Spleen (tissue), 11 donors: ENCODE measurements at regions not wholly inside any gene's neighbourhood (a gene's known extent, or its start where the extent isn't known, plus 50 kb on each side); places are given as distances from the start of the nearest gene placed in this dataset.
A peak's percentile ranks its signal among the peaks of the same experiment; 100 is the strongest.

Experiments used
- DNase-seq: peaks from one replicate; pipeline ENCODE4 v3.0.0-alpha.2; 2020
- H3K27ac ChIP-seq, 8 donors: fragments of 200-600 bp; sonication (generic) in 7 of 8; 1 replicate in 4 of 8; 2 replicates in 4 of 8; pipeline versions ENCODE4 v1.5.0 to v1.8.0; 2016 to 2021; ENCODE audit warnings: inconsistent platforms in 4 of 8, mild to moderate bottlenecking in 4 of 8, moderate library complexity in 1 of 8
- H3K27me3 ChIP-seq, 7 donors: fragments of 200-600 bp; sonication (generic) in 6 of 7; replicated peaks in 1 of 7; 1 replicate in 4 of 7; 2 replicates in 3 of 7; pipeline versions ENCODE4 v1.5.0 to v1.8.0; 2016 to 2021; ENCODE audit warnings: inconsistent platforms in 3 of 7, mild to moderate bottlenecking in 1 of 7
- H3K36me3 ChIP-seq, 6 donors: fragments of 200-600 bp; sonication (generic) in 5 of 6; 1 replicate in 4 of 6; 2 replicates in 2 of 6; pipeline versions ENCODE4 v1.5.0 to v1.8.0; 2016 to 2021; ENCODE audit warnings: inconsistent platforms in 2 of 6
- H3K4me1 ChIP-seq, 6 donors: fragments of 200-600 bp; sonication (generic) in 5 of 6; 1 replicate in 3 of 6; 2 replicates in 3 of 6; pipeline versions ENCODE4 v1.5.0 to v1.8.0; 2016 to 2021; ENCODE audit warnings: inconsistent platforms in 3 of 6
- H3K4me3 ChIP-seq, 8 donors: fragments of 200-600 bp; sonication (generic) in 7 of 8; 1 replicate in 4 of 8; 2 replicates in 4 of 8; pipeline versions ENCODE4 v1.5.0 to v1.8.0; 2016 to 2021; ENCODE audit warnings: inconsistent platforms in 4 of 8, mild to moderate bottlenecking in 4 of 8, moderate library complexity in 2 of 8
- H3K9me3 ChIP-seq, 8 donors: fragments of 200-600 bp; sonication (generic) in 7 of 8; 1 replicate in 4 of 8; 2 replicates in 4 of 8; pipeline versions ENCODE4 v1.5.0 to v1.8.0; 2016 to 2021; ENCODE audit warnings: inconsistent platforms in 4 of 8
- POLR2A ChIP-seq, 3 donors: fragments of 450-650 bp; IDR thresholded peaks; one replicate each; pipeline ENCODE4 v1.5.1; 2017; ENCODE audit warnings: antibody characterized with exemption in 3 of 3, mild to moderate bottlenecking in 1 of 3
- POLR2AphosphoS5 ChIP-seq, 3 donors: sonication (generic); formaldehyde crosslinking; IDR thresholded peaks; one replicate each; pipeline ENCODE4 v1.5.1; 2017; ENCODE audit warnings: antibody characterized with exemption in 3 of 3
- WGBS, 5 donors: extraction: QIAGEN DNeasy Blood & Tissue Kit in 3 of 5; methylation state at CpG; one replicate each; pipeline versions ENCODE4 v1.1.5 to v1.1.7; 2013 to 2018; 5-methylcytosine and 5-hydroxymethylcytosine counted together
- intact Hi-C: fragments of 100-400 bp; cut with DNase I; formaldehyde crosslinking; loops from one replicate; pipeline ENCODE4 v1.15.0; 2023; ENCODE audit warnings: low total_unique reads
- TF ChIP-seq, protein P1 (sequence below), 11 experiments: fragments of 200-600 bp in 7 of 11; fragments of 450-650 bp in 4 of 11; sonication (generic) in 4 of 11; IDR thresholded peaks in 8 of 11; conservative IDR thresholded peaks in 3 of 11; 1 replicate in 7 of 11; 2 replicates in 4 of 11; pipeline versions ENCODE4 v1.4.0 to v1.8.0; 2016 to 2021; ENCODE audit warnings: antibody characterized with exemption in 11 of 11, inconsistent platforms in 4 of 11, mild to moderate bottlenecking in 1 of 11
- donor health status: healthy with polysubstance abuse.
- donor health status: DM: no; HTN: no; CAD: no; lungs with moderate emphysema.
- donor health status: DM: no; HTN: no; CAD: no.
- donor health status: Bipolar disorder and iron deficiency.
- donor health status: healthy.
- donor health status: DM: no; HTN: no; CAD: no.
- donor health status: DM: yes; HTN: yes; CAD: no.

DNA sequence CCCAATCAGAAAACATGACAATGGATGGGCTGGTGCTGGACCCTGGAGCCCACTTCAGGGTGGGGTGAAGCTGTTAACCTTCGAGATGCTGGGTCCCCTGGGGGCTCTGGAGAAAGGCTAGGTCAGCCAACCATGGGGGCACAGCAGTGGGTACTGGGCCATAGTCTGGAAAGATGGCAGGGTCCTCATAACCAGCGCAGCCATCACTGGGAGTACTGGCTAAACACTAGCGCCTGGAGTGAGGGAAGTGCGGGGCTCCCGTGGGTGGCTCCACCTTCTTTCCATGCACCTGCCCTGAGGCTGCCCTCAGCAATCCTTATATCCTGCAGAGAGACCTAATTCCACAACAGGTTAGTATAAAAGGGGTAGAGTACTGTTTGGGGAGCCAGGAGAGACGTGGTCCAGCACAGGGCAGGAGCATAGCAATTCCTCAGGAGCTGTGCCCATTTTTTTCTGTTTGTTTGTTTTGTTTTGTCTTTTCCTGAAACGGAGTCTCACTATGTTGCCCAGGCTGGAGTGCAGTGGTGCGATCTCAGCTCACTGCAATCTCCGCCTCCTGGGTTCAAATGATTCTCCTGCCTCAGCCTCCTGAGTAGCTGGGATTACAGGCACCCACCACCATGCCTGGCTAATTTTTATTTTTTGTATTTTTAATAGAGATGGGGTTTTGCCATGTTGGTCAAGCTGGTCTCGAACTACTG is 122.6 kb upstream of the MEF2A start:
- no peak for DNase-seq
- Histone ChIP-seq H3K4me3 (no peak overlapping the region), H3K4me1 (peaks cover 0 to 62% (median 21%) of the 10 kb centered on the region in 6 donors), H3K36me3 (no peaks in the 10 kb centered on the region), H3K27ac (peak overlapping the region in 5 of 8 donors; percentile 33 to 63 (median 59)), H3K27me3 (no peaks in the 10 kb centered on the region), H3K9me3 (no peaks in the 10 kb centered on the region)
- WGBS, 5 donors: 75 to 90% (median 81%) methylated on average over 9 to 10 of the region's 10 CpGs
- TF ChIP-seq POLR2A (IDR thresholded peaks at IDR 0.05) (no peak), POLR2AphosphoS5 (IDR thresholded peaks at IDR 0.05) (no peak)
- TF ChIP-seq, protein P1, sequence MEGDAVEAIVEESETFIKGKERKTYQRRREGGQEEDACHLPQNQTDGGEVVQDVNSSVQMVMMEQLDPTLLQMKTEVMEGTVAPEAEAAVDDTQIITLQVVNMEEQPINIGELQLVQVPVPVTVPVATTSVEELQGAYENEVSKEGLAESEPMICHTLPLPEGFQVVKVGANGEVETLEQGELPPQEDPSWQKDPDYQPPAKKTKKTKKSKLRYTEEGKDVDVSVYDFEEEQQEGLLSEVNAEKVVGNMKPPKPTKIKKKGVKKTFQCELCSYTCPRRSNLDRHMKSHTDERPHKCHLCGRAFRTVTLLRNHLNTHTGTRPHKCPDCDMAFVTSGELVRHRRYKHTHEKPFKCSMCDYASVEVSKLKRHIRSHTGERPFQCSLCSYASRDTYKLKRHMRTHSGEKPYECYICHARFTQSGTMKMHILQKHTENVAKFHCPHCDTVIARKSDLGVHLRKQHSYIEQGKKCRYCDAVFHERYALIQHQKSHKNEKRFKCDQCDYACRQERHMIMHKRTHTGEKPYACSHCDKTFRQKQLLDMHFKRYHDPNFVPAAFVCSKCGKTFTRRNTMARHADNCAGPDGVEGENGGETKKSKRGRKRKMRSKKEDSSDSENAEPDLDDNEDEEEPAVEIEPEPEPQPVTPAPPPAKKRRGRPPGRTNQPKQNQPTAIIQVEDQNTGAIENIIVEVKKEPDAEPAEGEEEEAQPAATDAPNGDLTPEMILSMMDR (IDR thresholded peaks at IDR 0.05 in 8 of 11, conservative IDR thresholded peaks at IDR 0.05 in 3 of 11): no peak
- intact Hi-C loops: no loop called here

GRCh38 chr15:99443768-99444446 is 121.9 kb upstream of the MEF2A start:
- 72 to 80% (median 73%) methylated on average over 13 of the region's 13 CpGs for WGBS, 5 donors
- Histone ChIP-seq H3K36me3 (no peaks in the 10 kb centered on the region), H3K9me3 (no peaks in the 10 kb centered on the region), H3K27me3 (no peaks in the 10 kb centered on the region), H3K4me1 (peaks cover 0 to 57% (median 18%) of the 10 kb centered on the region in 6 donors), H3K27ac (peak overlapping the region in 2 of 8 donors; percentile 5 to 59), H3K4me3 (no peak overlapping the region)
- TF ChIP-seq, protein P1 (IDR thresholded peaks at IDR 0.05 in 8 of 11, conservative IDR thresholded peaks at IDR 0.05 in 3 of 11): no peak
- no peak for DNase-seq
- intact Hi-C loops: no loop called here

- no peaks in the 10 kb centered on the region for H3K27me3 ChIP-seq
- H3K9me3 ChIP-seq: no peaks in the 10 kb centered on the region
- H3K4me1 ChIP-seq: peaks cover 0 to 64% (median 19%) of the 10 kb centered on the region in 6 donors
- no peak for DNase-seq
- WGBS, 5 donors: 78 to 90% (median 87%) methylated on average over 10 of the region's 10 CpGs
- TF ChIP-seq POLR2A (IDR thresholded peaks at IDR 0.05): no peak
- TF ChIP-seq, protein P1 (IDR thresholded peaks at IDR 0.05 in 8 of 11, conservative IDR thresholded peaks at IDR 0.05 in 3 of 11): no peak
- TF ChIP-seq POLR2AphosphoS5 (IDR thresholded peaks at IDR 0.05): no peak
- no peak overlapping the region for H3K4me3 ChIP-seq
- H3K36me3 ChIP-seq: no peaks in the 10 kb centered on the region
- intact Hi-C loops: no loop called here
- no peak overlapping the region for H3K27ac ChIP-seq
Observed at GRCh38 chr15:99445272-99445850, 120.4 kb upstream of the MEF2A start.
